Liver (tissue), 8 donors: ENCODE measurements at regions not wholly inside any gene's neighbourhood (a gene's known extent, or its start where the extent isn't known, plus 50 kb on each side); places are given as distances from the start of the nearest gene placed in this dataset.

Source experiments
- DNase-seq: peaks from one replicate; pipeline ENCODE4 v3.0.0-alpha.2; 2017; ENCODE audit warnings: low spot score
- H3K27ac ChIP-seq, 2 donors: one replicate each; pipeline ENCODE4 v1.7.0; 2013; ENCODE audit warnings: inconsistent platforms in 2 of 2, low read length in 2 of 2, control low read depth in 1 of 2, low read depth in 1 of 2, mild to moderate bottlenecking in 1 of 2
- H3K27me3 ChIP-seq, 4 donors: one replicate each; pipeline versions ENCODE4 v1.6.1 to v1.7.0; 2013; ENCODE audit warnings: low read length in 3 of 4, inconsistent platforms in 1 of 4, mild to moderate bottlenecking in 1 of 4, moderate library complexity in 1 of 4; ENCODE audit not compliant: control insufficient read depth in 4 of 4, insufficient read depth in 4 of 4
- H3K36me3 ChIP-seq, 4 donors: one replicate each; pipeline versions ENCODE4 v1.6.1 to v1.7.0; 2013; ENCODE audit warnings: low read length in 3 of 4, mild to moderate bottlenecking in 3 of 4, low read depth in 1 of 4, moderate library complexity in 1 of 4; ENCODE audit not compliant: control insufficient read depth in 4 of 4, insufficient read depth in 3 of 4
- H3K4me1 ChIP-seq, 4 donors: one replicate each; pipeline versions ENCODE4 v1.6.1 to v1.7.0; 2013; ENCODE audit warnings: low read length in 3 of 4, mild to moderate bottlenecking in 3 of 4, moderate library complexity in 1 of 4; ENCODE audit not compliant: control insufficient read depth in 4 of 4, insufficient read depth in 4 of 4
- H3K4me3 ChIP-seq, 3 donors: one replicate each; pipeline versions ENCODE4 v1.6.1 to v1.7.0; 2013; ENCODE audit warnings: low read length in 3 of 3, control low read depth in 1 of 3, low read depth in 1 of 3, mild to moderate bottlenecking in 1 of 3
- H3K9ac ChIP-seq, 2 donors: one replicate each; pipeline ENCODE4 v1.7.0; 2013; ENCODE audit warnings: low read length in 2 of 2, mild to moderate bottlenecking in 2 of 2, moderate library complexity in 2 of 2, control low read depth in 1 of 2, low read depth in 1 of 2
- H3K9me3 ChIP-seq, 4 donors: one replicate each; pipeline versions ENCODE4 v1.6.1 to v1.7.0; 2013; ENCODE audit warnings: low read length in 3 of 4; ENCODE audit not compliant: control insufficient read depth in 4 of 4
- ATF3 ChIP-seq: IDR thresholded peaks from 2 replicates; pipeline ENCODE4 v1.6.1; 2016; ENCODE audit warnings: antibody characterized with exemption
- EGR1 ChIP-seq, 2 donors: IDR thresholded peaks; 2 replicates each; pipeline ENCODE4 v1.6.1; 2016 to 2018; ENCODE audit warnings: antibody characterized with exemption in 2 of 2, low read depth in 2 of 2
- FOXA1 ChIP-seq: IDR thresholded peaks from 2 replicates; pipeline ENCODE4 v1.6.1; 2016; ENCODE audit warnings: antibody characterized with exemption
- FOXA2 ChIP-seq: IDR thresholded peaks from 2 replicates; pipeline ENCODE4 v1.6.1; 2016; ENCODE audit warnings: antibody characterized with exemption
- GABPA ChIP-seq, 2 donors: IDR thresholded peaks in 1 of 2; conservative IDR thresholded peaks in 1 of 2; 2 replicates each; pipeline ENCODE4 v1.6.1; 2016; ENCODE audit warnings: antibody characterized with exemption in 2 of 2, mild to moderate bottlenecking in 1 of 2, moderate library complexity in 1 of 2
- HNF4A ChIP-seq, 2 donors: conservative IDR thresholded peaks; 2 replicates each; pipeline ENCODE4 v1.6.1; 2016; ENCODE audit warnings: antibody characterized with exemption in 2 of 2, mild to moderate bottlenecking in 2 of 2
- HNF4G ChIP-seq: IDR thresholded peaks from 2 replicates; pipeline ENCODE4 v1.6.1; 2016; ENCODE audit warnings: antibody characterized with exemption
- MAX ChIP-seq: IDR thresholded peaks from 2 replicates; pipeline ENCODE4 v1.6.1; 2016; ENCODE audit warnings: antibody characterized with exemption
- NR2F2 ChIP-seq: IDR thresholded peaks from 2 replicates; pipeline ENCODE4 v1.6.1; 2016; ENCODE audit warnings: antibody characterized with exemption
- RAD21 ChIP-seq, 2 donors: IDR thresholded peaks; 2 replicates each; pipeline ENCODE4 v1.6.1; 2016; ENCODE audit warnings: antibody characterized with exemption in 2 of 2, mild to moderate bottlenecking in 2 of 2
- REST ChIP-seq: IDR thresholded peaks from 2 replicates; pipeline ENCODE4 v1.6.1; 2016; ENCODE audit warnings: antibody characterized with exemption, mild to moderate bottlenecking
- RXRA ChIP-seq, 2 donors: IDR thresholded peaks; 2 replicates each; pipeline ENCODE4 v1.6.1; 2017 to 2018; ENCODE audit warnings: antibody characterized with exemption in 2 of 2, mild to moderate bottlenecking in 1 of 2
- SP1 ChIP-seq: IDR thresholded peaks from 2 replicates; pipeline ENCODE4 v1.6.1; 2018; ENCODE audit warnings: antibody characterized with exemption, mild to moderate bottlenecking
- TAF1 ChIP-seq: conservative IDR thresholded peaks from 2 replicates; pipeline ENCODE4 v1.6.1; 2016; ENCODE audit warnings: antibody characterized with exemption, mild to moderate bottlenecking
- YY1 ChIP-seq: IDR thresholded peaks from 2 replicates; pipeline ENCODE4 v1.6.1; 2016; ENCODE audit warnings: antibody characterized with exemption, mild to moderate bottlenecking
- WGBS: extraction: QIAGEN DNeasy Blood & Tissue Kit; methylation state at CpG from one replicate; pipeline ENCODE4 v1.1.7; 2013; 5-methylcytosine and 5-hydroxymethylcytosine counted together
- TF ChIP-seq, protein P1 (sequence below): fragments of 150-350 bp; IDR thresholded peaks from 2 replicates; pipeline ENCODE4 v1.5.1; 2017; ENCODE audit warnings: improper control_type of control experiment, low read depth, low read length; ENCODE audit not compliant: missing input control
- donor health status: healthy.
- donor health status: healthy.
- donor health status: healthy.
- donor health status: healthy.
- donor health status: healthy.

DNA sequence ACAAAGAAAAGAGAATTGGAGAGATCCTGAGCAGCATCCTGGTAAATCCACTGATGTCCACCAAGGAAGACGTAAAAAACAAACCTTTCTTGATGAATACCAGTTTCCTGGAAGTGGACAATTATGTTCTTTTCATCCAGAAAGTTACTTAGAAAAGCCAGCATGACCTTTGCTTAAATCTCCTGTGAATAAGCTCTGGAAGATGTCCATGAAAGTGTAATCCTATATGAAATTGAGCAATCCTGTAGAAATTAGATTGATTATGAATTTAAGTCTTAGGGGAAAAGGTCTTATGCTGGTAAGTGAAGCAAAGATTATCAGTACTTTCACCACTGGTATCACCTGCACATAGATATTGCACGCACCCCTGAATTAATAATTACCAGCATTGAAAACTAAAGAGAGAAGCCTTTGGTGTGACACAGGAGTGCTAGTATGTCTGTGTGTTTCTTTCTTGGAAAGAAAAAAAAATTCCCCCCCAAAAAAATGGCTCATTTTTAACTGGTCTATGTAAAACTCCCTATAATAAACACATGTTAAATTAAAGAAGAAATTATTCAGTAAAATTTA, 164.5 kb upstream of the LHX8 start:
- Histone ChIP-seq H3K4me1 (peaks cover 0 to 17% (median 6%) of the 10 kb centered on the region in 4 donors), H3K9ac (no peak overlapping the region), H3K27me3 (no peaks in the 10 kb centered on the region), H3K36me3 (no peaks in the 10 kb centered on the region), H3K27ac (no peak overlapping the region), H3K9me3 (no peaks in the 10 kb centered on the region), H3K4me3 (no peak overlapping the region)
- 56% methylated on average over 2 of the region's 2 CpGs for WGBS
- TF ChIP-seq YY1 (no peak), ATF3 (no peak)
- TF ChIP-seq, protein P1, sequence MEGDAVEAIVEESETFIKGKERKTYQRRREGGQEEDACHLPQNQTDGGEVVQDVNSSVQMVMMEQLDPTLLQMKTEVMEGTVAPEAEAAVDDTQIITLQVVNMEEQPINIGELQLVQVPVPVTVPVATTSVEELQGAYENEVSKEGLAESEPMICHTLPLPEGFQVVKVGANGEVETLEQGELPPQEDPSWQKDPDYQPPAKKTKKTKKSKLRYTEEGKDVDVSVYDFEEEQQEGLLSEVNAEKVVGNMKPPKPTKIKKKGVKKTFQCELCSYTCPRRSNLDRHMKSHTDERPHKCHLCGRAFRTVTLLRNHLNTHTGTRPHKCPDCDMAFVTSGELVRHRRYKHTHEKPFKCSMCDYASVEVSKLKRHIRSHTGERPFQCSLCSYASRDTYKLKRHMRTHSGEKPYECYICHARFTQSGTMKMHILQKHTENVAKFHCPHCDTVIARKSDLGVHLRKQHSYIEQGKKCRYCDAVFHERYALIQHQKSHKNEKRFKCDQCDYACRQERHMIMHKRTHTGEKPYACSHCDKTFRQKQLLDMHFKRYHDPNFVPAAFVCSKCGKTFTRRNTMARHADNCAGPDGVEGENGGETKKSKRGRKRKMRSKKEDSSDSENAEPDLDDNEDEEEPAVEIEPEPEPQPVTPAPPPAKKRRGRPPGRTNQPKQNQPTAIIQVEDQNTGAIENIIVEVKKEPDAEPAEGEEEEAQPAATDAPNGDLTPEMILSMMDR: no peak
- DNase-seq: no peak

GRCh38 chr1:74971982-74972381, 162.2 kb upstream of the LHX8 start:
- H3K9ac ChIP-seq: no peak overlapping the region
- 27% methylated on average over 2 of the region's 2 CpGs for WGBS
- H3K4me1 ChIP-seq: peaks cover 0 to 17% (median 6%) of the 10 kb centered on the region in 4 donors
- H3K9me3 ChIP-seq: no peaks in the 10 kb centered on the region
- DNase-seq: no peak
- H3K27ac ChIP-seq: no peak overlapping the region
- H3K36me3 ChIP-seq: no peaks in the 10 kb centered on the region
- TF ChIP-seq YY1 (no peak), REST (no peak), EGR1 (IDR thresholded peaks at IDR 0.05; ENCODE audit: low read depth in 2 of 2) (no peak), NR2F2 (no peak), RAD21 (IDR thresholded peaks at IDR 0.05) (no peak), MAX (no peak), GABPA (IDR thresholded peaks at IDR 0.05 in 1 of 2, conservative IDR thresholded peaks at IDR 0.05 in 1 of 2) (no peak), TAF1 (no peak), FOXA1 (no peak), HNF4A (conservative IDR thresholded peaks at IDR 0.05) (no peak), SP1 (no peak), FOXA2 (no peak), HNF4G (no peak), RXRA (IDR thresholded peaks at IDR 0.05) (no peak)
- H3K27me3 ChIP-seq: no peaks in the 10 kb centered on the region
- H3K4me3 ChIP-seq: no peak overlapping the region
